Fibroblast of skin of left quadriceps (primary cell): ENCODE measurements at regions not wholly inside any gene's neighbourhood (a gene's known extent, or its start where the extent isn't known, plus 50 kb on each side); places are given as distances from the start of the nearest gene placed in this dataset.
"Not testable (repeated sequence)": the region's sequence is repeated elsewhere in the genome, so short reads cannot be mapped to it uniquely, and the experiment has no call there.

Source experiments
- DNase-seq, 2 experiments: peaks; one replicate each; pipeline ENCODE4 v3.0.0-alpha.2; 2013; ENCODE audit warnings: low read depth in 2 of 2

GRCh38 chr3:82410366-82410765 lies 648.9 kb upstream of the GBE1 start:
- DNase-seq, result no peak

GRCh38 chr3:82409842-82410241 lies 648.4 kb upstream of the GBE1 start:
- no peak for DNase-seq

GRCh38 chr3:82392203-82392775 lies 630.8 kb upstream of the GBE1 start:
- DNase-seq, result no peak

- DNase-seq, result no peak
These were observed 629.4 kb upstream of the GBE1 start for GRCh38 chr3:82390868-82391267.

- DNase-seq, result no peak
These were observed 625.2 kb upstream of the GBE1 start for GRCh38 chr3:82386647-82387046.

GRCh38 chr3:82384181-82384580 lies 622.7 kb upstream of the GBE1 start:
- no peak for DNase-seq

GRCh38 chr3:82382831-82383230 lies 621.4 kb upstream of the GBE1 start:
- DNase-seq, result no peak

GRCh38 chr3:82378392-82378791 lies 616.9 kb upstream of the GBE1 start:
- DNase-seq, result no peak

GRCh38 chr3:82376883-82377282 lies 615.4 kb upstream of the GBE1 start:
- no peak for DNase-seq

- DNase-seq, result not testable (repeated sequence)
These were observed 612.4 kb upstream of the GBE1 start for GRCh38 chr3:82373833-82374232.

- no peak for DNase-seq
These were observed 603.4 kb upstream of the GBE1 start for GRCh38 chr3:82364827-82365226.

- no peak for DNase-seq
These were observed 601.7 kb upstream of the GBE1 start for GRCh38 chr3:82363131-82363530.

- DNase-seq, result no peak
These were observed 593.8 kb upstream of the GBE1 start for GRCh38 chr3:82355228-82355627.

GRCh38 chr3:82354228-82354627 lies 592.8 kb upstream of the GBE1 start:
- DNase-seq, result no peak

- DNase-seq, result no peak
These were observed 592.1 kb upstream of the GBE1 start for GRCh38 chr3:82353306-82354171.

- no peak for DNase-seq
These were observed 586.1 kb upstream of the GBE1 start for GRCh38 chr3:82347585-82347984.

- no peak for DNase-seq
These were observed 581.1 kb upstream of the GBE1 start for GRCh38 chr3:82342521-82342920.

GRCh38 chr3:82329300-82329699 lies 567.9 kb upstream of the GBE1 start:
- no peak for DNase-seq

GRCh38 chr3:82311901-82312300 lies 550.5 kb upstream of the GBE1 start:
- no peak for DNase-seq

GRCh38 chr3:82308755-82309154 lies 547.3 kb upstream of the GBE1 start:
- DNase-seq, result no peak

GRCh38 chr3:82306189-82306588 lies 544.7 kb upstream of the GBE1 start:
- no peak for DNase-seq

GRCh38 chr3:82294609-82295008 lies 533.2 kb upstream of the GBE1 start:
- no peak for DNase-seq

- DNase-seq, result no peak
These were observed 532.4 kb upstream of the GBE1 start for GRCh38 chr3:82293867-82294266.

GRCh38 chr3:82293435-82293834 lies 532.0 kb upstream of the GBE1 start:
- DNase-seq, result no peak
